NT2/D1 (cell line): ENCODE measurements at regions not wholly inside any gene's neighbourhood (a gene's known extent, or its start where the extent isn't known, plus 50 kb on each side); places are given as distances from the start of the nearest gene placed in this dataset.

ENCODE experiments used
- SUZ12 ChIP-seq: IDR thresholded peaks from 2 replicates; pipeline ENCODE4 v1.6.1; 2011; ENCODE audit not compliant: insufficient read length, insufficient read depth; ENCODE audit errors: extremely low read depth
- YY1 ChIP-seq: IDR thresholded peaks from 2 replicates; pipeline ENCODE4 v1.6.1; 2011; ENCODE audit not compliant: insufficient read length, insufficient read depth
- ZNF274 ChIP-seq: IDR thresholded peaks from 2 replicates; pipeline ENCODE4 v1.6.1; 2011; ENCODE audit warnings: mild to moderate bottlenecking, low read depth, low read length

DNA sequence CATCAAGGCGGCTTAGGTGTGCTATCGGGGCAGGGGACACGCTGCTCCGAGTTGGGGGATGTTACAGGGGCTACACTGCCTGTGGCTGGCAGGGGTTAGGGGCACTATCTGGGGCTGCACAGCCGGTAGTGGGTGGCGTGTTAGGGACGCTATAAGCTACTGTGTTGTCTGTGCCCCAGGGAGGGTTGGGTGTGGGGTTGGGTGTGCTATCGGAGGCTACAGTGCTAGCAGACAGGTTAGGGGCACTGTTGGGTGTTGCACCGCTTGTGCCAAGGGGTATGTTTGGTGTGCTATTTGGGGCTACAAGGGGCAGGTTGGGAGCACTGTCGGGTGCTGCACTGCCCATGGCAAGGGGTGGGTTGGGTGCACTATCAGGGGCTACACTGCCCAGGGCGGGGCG lies 120.2 kb upstream of the VPREB1 start:
- TF ChIP-seq ZNF274 (no peak), SUZ12 (no peak), YY1 (no peak)
